HCT116 (cell line): ENCODE measurements at regions not wholly inside any gene's neighbourhood (a gene's known extent, or its start where the extent isn't known, plus 50 kb on each side); places are given as distances from the start of the nearest gene placed in this dataset.

Experiments used
- ATAC-seq: fragments of 200-7000 bp; cut with Tn5 transposase; 2 replicates; pipeline ENCODE4 v1.9.1; 2020; ENCODE audit warnings: mild to moderate bottlenecking, moderate library complexity
- BruUV-seq: library from RNA; stranded (reverse); fragments of 400-500 nt; replicated peaks from 2 replicates; lab custom pipeline; 2021; lab: Mats Ljungman, UMichigan
- CTCF ChIA-PET: fragments of 300-600 bp; sonication (Branson Sonifier 250); formaldehyde crosslinking; loops from one replicate; lab custom pipeline; 2021; ENCODE audit warnings: antibody characterized with exemption; lab: Charles Lee
- POLR2A ChIA-PET: fragments of 300-600, 350-600 bp; sonication (Branson Sonifier 250); formaldehyde crosslinking; loops from one replicate; lab custom pipeline; 2021; ENCODE audit warnings: antibody characterized with exemption; lab: Charles Lee
- RAD21 ChIA-PET, 2 experiments: fragments of 300-600 bp; sonication (Branson Sonifier 250); formaldehyde crosslinking; loops; one replicate each; lab custom pipeline; 2023; ENCODE audit warnings: low total read pairs in 2 of 2; ENCODE audit not compliant: uncharacterized antibody in 2 of 2, unreplicated experiment in 2 of 2, low non-redundant PET in 1 of 2; lab: Charles Lee
- DNase-seq: peaks from one replicate; pipeline ENCODE4 v3.0.0-alpha.2; 2010; ENCODE audit warnings: low read depth, low spot score
- H2AFZ ChIP-seq: fragments of 200-600 bp; shearing (Covaris generic), sonication (generic); 2 replicates; pipeline ENCODE4 v1.6.1; 2017; ENCODE audit warnings: low read depth, mixed run types, mixed read lengths, antibody characterized with exemption, low read length; ENCODE audit not compliant: poor library complexity, severe bottlenecking
- H3K27ac ChIP-seq: 2 replicates; pipeline ENCODE4 v1.5.1; 2012; ENCODE audit warnings: low read depth, low read length
- H3K27me3 ChIP-seq: fragments of 200-600 bp; sonication (generic); 2 replicates; pipeline ENCODE4 v1.6.1; 2016; ENCODE audit warnings: mixed run types, low read length, mixed read lengths; ENCODE audit not compliant: insufficient read depth
- H3K36me3 ChIP-seq, 2 experiments: fragments of 200-500 bp in 1 of 2; fragments of 200-600 bp in 1 of 2; sonication (Bioruptor generic) in 1 of 2; sonication (generic) in 1 of 2; 2 replicates each; pipeline versions ENCODE4 v1.5.1 to v1.6.1; 2014 to 2016; ENCODE audit warnings: low read length in 2 of 2, inconsistent platforms in 1 of 2, mixed read lengths in 1 of 2, mixed run types in 1 of 2; ENCODE audit not compliant: insufficient read depth in 2 of 2, control insufficient read depth in 1 of 2
- H3K4me1 ChIP-seq, 2 experiments: fragments of 200-600 bp in 1 of 2; sonication (generic) in 1 of 2; 2 replicates each; pipeline versions ENCODE4 v1.5.1 to v1.6.1; 2012 to 2017; ENCODE audit warnings: low read length in 2 of 2, inconsistent platforms in 1 of 2, mild to moderate bottlenecking in 1 of 2, mixed read lengths in 1 of 2, mixed run types in 1 of 2, moderate library complexity in 1 of 2; ENCODE audit not compliant: insufficient read depth in 2 of 2, control insufficient read depth in 1 of 2
- H3K4me2 ChIP-seq: fragments of 200-600 bp; sonication (generic); 2 replicates; pipeline ENCODE4 v1.6.1; 2017; ENCODE audit warnings: mixed run types, low read length, mixed read lengths
- H3K4me3 ChIP-seq, 2 experiments: fragments of 200-600 bp in 1 of 2; sonication (generic) in 1 of 2; replicated peaks in 1 of 2; 2 replicates each; pipeline ENCODE4 v1.5.1; 2011 to 2016; ENCODE audit warnings: low read length in 2 of 2, control low read depth in 1 of 2, low read depth in 1 of 2, mild to moderate bottlenecking in 1 of 2, mixed read lengths in 1 of 2, mixed run types in 1 of 2
- H3K79me2 ChIP-seq: fragments of 200-600 bp; sonication (generic); 2 replicates; pipeline ENCODE4 v1.6.1; 2017; ENCODE audit warnings: mild to moderate bottlenecking, mixed run types, low read length, moderate library complexity, mixed read lengths; ENCODE audit not compliant: insufficient read depth
- H3K9ac ChIP-seq: fragments of 200-600 bp; sonication (generic); 2 replicates; pipeline ENCODE4 v1.6.1; 2016; ENCODE audit warnings: low read length, mixed read lengths
- H3K9me2 ChIP-seq: fragments of 200-600 bp; sonication (generic), shearing (Covaris generic); 2 replicates; pipeline ENCODE4 v1.6.1; 2017; ENCODE audit warnings: mixed run types, mild to moderate bottlenecking, moderate library complexity; ENCODE audit not compliant: insufficient read depth
- H3K9me3 ChIP-seq, 2 experiments: fragments of 200-500 bp in 1 of 2; fragments of 200-600 bp in 1 of 2; sonication (Bioruptor generic) in 1 of 2; sonication (generic) in 1 of 2; 2 replicates each; pipeline ENCODE4 v1.6.1; 2014 to 2017; ENCODE audit warnings: low read length in 2 of 2, mixed read lengths in 2 of 2, inconsistent platforms in 1 of 2, low read depth in 1 of 2, mild to moderate bottlenecking in 1 of 2, mixed run types in 1 of 2, moderate library complexity in 1 of 2; ENCODE audit not compliant: control insufficient read depth in 1 of 2, insufficient read depth in 1 of 2
- H4K20me1 ChIP-seq: fragments of 200-600 bp; sonication (generic), shearing (Covaris generic); 2 replicates; pipeline ENCODE4 v1.6.1; 2017; ENCODE audit warnings: mixed run types, mild to moderate bottlenecking, moderate library complexity; ENCODE audit not compliant: insufficient read depth
- CBX3 ChIP-seq: IDR thresholded peaks from 2 replicates; pipeline ENCODE4 v1.6.1; 2012; ENCODE audit warnings: low read depth
- CEBPB ChIP-seq: IDR thresholded peaks from 2 replicates; pipeline ENCODE4 v1.6.1; 2012; ENCODE audit warnings: low read depth
- EZH2 ChIP-seq: fragments of 200-600 bp; sonication (generic); IDR thresholded peaks from 2 replicates; pipeline ENCODE4 v1.6.1; 2017; ENCODE audit warnings: antibody characterized with exemption, mixed run types
- EZH2phosphoT487 ChIP-seq: fragments of 200-600 bp; IDR thresholded peaks from 2 replicates; pipeline ENCODE4 v1.6.1; 2018; ENCODE audit warnings: antibody characterized with exemption, borderline replicate concordance
- FOSL1 ChIP-seq: IDR thresholded peaks from 2 replicates; pipeline ENCODE4 v1.6.1; 2012; ENCODE audit warnings: low read depth
- JUND ChIP-seq: IDR thresholded peaks from 2 replicates; pipeline ENCODE4 v1.6.1; 2012
- MAX ChIP-seq: IDR thresholded peaks from 2 replicates; pipeline ENCODE4 v1.6.1; 2012
- POLR2AphosphoS5 ChIP-seq: IDR thresholded peaks from 2 replicates; pipeline ENCODE4 v1.6.1; 2011; ENCODE audit warnings: mild to moderate bottlenecking, low read depth, low read length, moderate library complexity
- SIN3A ChIP-seq: IDR thresholded peaks from 2 replicates; pipeline ENCODE4 v1.6.1; 2012; ENCODE audit warnings: low read depth
- TCF7L2 ChIP-seq: IDR thresholded peaks from 2 replicates; pipeline ENCODE4 v1.7.0; 2011; ENCODE audit warnings: borderline replicate concordance, inconsistent platforms; ENCODE audit not compliant: insufficient read depth, insufficient read length; ENCODE audit errors: extremely low read depth
- YY1 ChIP-seq: IDR thresholded peaks from 2 replicates; pipeline ENCODE4 v1.6.1; 2011; ENCODE audit warnings: low read length, low read depth, moderate library complexity, mild to moderate bottlenecking; ENCODE audit not compliant: insufficient replicate concordance; ENCODE audit errors: extremely low read depth
- ZBTB33 ChIP-seq: IDR thresholded peaks from 2 replicates; pipeline ENCODE4 v1.6.1; 2011; ENCODE audit warnings: mild to moderate bottlenecking, low read length, moderate library complexity; ENCODE audit not compliant: insufficient replicate concordance; ENCODE audit errors: extremely low read depth
- intact Hi-C: fragments of 100-400 bp; cut with micrococcal nuclease; formaldehyde crosslinking; loops from 2 replicates; pipeline ENCODE4 v1.10.0; 2022
- TF ChIP-seq, protein P1 (sequence below): IDR thresholded peaks from 2 replicates; pipeline ENCODE4 v1.6.1; 2012; ENCODE audit warnings: low read depth

GRCh38 chrX:137236837-137237236 lies 203.0 kb upstream of the GPR101 start (continued):
- TF ChIP-seq, protein P1, sequence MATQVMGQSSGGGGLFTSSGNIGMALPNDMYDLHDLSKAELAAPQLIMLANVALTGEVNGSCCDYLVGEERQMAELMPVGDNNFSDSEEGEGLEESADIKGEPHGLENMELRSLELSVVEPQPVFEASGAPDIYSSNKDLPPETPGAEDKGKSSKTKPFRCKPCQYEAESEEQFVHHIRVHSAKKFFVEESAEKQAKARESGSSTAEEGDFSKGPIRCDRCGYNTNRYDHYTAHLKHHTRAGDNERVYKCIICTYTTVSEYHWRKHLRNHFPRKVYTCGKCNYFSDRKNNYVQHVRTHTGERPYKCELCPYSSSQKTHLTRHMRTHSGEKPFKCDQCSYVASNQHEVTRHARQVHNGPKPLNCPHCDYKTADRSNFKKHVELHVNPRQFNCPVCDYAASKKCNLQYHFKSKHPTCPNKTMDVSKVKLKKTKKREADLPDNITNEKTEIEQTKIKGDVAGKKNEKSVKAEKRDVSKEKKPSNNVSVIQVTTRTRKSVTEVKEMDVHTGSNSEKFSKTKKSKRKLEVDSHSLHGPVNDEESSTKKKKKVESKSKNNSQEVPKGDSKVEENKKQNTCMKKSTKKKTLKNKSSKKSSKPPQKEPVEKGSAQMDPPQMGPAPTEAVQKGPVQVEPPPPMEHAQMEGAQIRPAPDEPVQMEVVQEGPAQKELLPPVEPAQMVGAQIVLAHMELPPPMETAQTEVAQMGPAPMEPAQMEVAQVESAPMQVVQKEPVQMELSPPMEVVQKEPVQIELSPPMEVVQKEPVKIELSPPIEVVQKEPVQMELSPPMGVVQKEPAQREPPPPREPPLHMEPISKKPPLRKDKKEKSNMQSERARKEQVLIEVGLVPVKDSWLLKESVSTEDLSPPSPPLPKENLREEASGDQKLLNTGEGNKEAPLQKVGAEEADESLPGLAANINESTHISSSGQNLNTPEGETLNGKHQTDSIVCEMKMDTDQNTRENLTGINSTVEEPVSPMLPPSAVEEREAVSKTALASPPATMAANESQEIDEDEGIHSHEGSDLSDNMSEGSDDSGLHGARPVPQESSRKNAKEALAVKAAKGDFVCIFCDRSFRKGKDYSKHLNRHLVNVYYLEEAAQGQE = no peak
- no peak for TF ChIP-seq EZH2

DNA sequence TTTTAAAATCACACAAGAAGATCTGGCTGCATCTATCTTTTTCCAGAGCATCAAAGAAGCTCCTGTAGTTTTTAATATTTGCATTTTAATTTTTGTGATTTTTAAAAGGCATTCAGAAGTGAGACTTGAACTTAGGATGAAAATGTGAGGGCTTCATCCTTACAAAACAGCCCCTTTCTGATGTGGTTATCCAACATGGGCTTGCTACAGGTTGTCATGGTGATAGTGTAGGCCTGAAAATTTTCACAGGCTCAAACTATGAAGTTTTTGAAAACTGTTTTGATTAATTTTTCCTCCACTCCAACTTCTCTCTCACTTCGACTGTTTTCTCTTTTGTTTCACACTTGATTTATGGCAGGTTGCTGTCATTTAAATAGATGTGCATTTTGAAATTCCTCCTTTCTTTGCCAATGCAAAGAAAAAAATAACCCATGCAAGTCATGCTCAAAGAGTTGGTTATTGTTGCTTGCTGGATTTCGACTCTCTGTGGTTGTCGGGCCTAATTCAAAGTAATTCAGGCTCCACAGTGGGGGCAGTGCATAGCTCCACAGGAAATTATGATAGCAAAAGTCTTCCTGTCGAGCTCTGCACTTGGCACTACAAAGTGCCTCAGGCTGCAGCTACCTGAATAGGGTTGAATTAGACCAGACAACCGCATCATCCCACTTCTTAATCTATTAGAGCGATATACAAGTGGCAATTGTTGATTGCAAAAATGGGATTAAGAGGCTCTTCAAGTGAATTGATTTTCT lies 201.0 kb upstream of the GPR101 start:
- DNase-seq = no peak
- H3K4me1 ChIP-seq = no peaks in the 10 kb centered on the region
- no peaks in the 10 kb centered on the region for H3K79me2 ChIP-seq
- H3K9me2 ChIP-seq = no peaks in the 10 kb centered on the region
- TF ChIP-seq CBX3 (no peak), CEBPB (no peak), EZH2 (no peak), MAX (no peak), ZBTB33 (no peak), JUND (no peak), SIN3A (no peak), TCF7L2 (no peak), POLR2AphosphoS5 (no peak), EZH2phosphoT487 (no peak), FOSL1 (no peak), YY1 (no peak)
- TF ChIP-seq, protein P1 = no peak
- H3K36me3 ChIP-seq = no peaks in the 10 kb centered on the region
- no peak overlapping the region for H3K9ac ChIP-seq
- ChIA-PET POLR2A (no interaction called here), RAD21 (no interaction called here), CTCF (no interaction called here)
- H4K20me1 ChIP-seq = no peaks in the 10 kb centered on the region
- no peaks in the 10 kb centered on the region for H3K27me3 ChIP-seq
- BruUV-seq = no TSS peak
- no peak for ATAC-seq
- H3K4me3 ChIP-seq = no peak overlapping the region
- H3K9me3 ChIP-seq = no peaks in the 10 kb centered on the region
- H2AFZ ChIP-seq = no peak overlapping the region
- intact Hi-C loops = no loop called here
- no peak overlapping the region for H3K27ac ChIP-seq
- H3K4me2 ChIP-seq = no peak overlapping the region
